UCSD-AML1 (cell line): ENCODE measurements at regions not wholly inside any gene's neighbourhood (a gene's known extent, or its start where the extent isn't known, plus 50 kb on each side); places are given as distances from the start of the nearest gene placed in this dataset.
"Not testable (repeated sequence)": the region's sequence is repeated elsewhere in the genome, so short reads cannot be mapped to it uniquely, and the experiment has no call there.

ENCODE experiments used
- DNase-seq: peaks from one replicate; lab custom pipeline; 2025; ENCODE audit not compliant: unreplicated experiment; lab: John Stamatoyannopoulos, UW

DNA sequence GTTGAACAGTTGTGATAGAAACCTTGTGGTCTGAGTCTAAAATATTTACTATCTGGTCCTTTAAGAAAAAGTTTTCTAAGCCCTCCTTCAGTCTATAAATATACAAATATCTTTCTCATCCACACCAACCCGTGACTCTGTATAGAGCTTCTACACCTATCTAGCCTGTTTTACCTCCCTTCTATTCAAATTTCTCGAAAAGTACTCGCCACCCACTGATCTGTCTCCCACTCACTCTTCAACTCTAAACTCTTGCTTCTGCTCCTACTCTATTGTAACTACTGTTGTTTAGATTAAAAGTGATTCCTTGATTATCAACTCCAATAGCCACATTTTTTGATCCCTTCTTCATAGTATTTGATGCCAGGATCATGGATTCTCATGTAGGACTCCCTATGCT lies 329.4 kb upstream of the MAN1A1 start:
- no peak for DNase-seq

DNA sequence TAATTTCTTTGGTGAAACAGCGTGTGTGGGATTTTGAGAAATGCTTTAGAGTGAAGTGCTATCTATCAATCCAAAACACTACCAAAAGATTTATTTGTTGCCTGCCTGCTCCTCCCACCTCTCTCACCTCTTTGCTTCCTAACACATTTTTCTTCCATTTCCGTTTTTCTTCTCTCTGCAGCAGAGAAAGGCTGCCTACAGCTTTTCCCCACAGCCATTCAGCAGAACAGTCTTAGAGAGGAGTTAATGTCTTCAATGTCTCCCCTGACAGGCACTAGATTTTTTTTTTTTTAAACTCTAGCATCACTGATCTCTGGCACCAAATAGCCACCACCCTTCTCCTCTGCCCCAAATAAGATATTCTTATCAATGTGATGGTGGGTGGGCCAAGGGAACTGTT lies 327.8 kb upstream of the MAN1A1 start:
- no peak for DNase-seq

- no peak for DNase-seq
Measured at GRCh38 chr6:119676961-119677360, 327.4 kb upstream of the MAN1A1 start.

GRCh38 chr6:119676230-119676629 lies 326.7 kb upstream of the MAN1A1 start:
- DNase-seq = no peak

GRCh38 chr6:119673741-119674140 lies 324.2 kb upstream of the MAN1A1 start:
- no peak for DNase-seq

- no peak for DNase-seq
Measured at GRCh38 chr6:119672725-119673124, 323.2 kb upstream of the MAN1A1 start.

GRCh38 chr6:119671105-119671504 lies 321.5 kb upstream of the MAN1A1 start:
- DNase-seq = no peak

DNA sequence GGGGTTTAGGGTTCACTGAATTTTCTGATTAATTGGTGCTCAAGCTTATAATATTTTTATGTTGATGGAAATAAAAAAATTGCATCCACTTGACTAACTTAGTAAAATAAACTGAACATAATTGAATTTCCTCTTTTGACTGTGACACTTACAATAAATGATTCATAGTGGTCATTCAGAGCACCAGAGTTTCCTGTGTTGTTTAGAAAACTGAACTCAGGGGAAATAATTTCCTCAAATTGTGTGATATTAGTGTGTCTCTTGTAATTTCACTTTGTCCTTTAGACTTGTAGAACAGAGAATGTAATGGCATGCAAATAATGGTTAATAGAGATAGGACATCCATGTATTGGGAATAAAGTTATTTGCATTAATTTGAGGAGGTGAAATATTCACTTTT lies 319.7 kb upstream of the MAN1A1 start:
- DNase-seq = no peak

DNA sequence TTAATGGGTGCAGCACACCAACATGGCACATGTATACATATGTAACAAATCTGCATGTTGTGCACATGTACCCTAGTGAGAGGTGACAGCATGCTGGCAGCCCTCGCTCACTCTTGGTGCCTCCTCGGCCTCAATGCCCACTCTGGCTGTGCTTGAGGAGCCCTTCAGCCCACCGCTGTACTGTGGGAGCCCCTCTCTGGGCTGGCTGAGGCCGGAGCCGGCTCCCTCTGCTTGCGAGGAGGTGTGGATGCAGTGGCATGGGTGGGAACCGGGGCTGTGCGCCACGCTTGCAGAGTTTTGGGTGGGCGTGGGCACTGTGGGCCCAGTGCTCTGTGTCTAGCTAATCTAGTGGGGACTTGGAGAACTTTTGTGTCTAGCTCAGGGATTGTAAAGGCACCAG lies 315.9 kb upstream of the MAN1A1 start:
- not testable (repeated sequence) for DNase-seq

DNA sequence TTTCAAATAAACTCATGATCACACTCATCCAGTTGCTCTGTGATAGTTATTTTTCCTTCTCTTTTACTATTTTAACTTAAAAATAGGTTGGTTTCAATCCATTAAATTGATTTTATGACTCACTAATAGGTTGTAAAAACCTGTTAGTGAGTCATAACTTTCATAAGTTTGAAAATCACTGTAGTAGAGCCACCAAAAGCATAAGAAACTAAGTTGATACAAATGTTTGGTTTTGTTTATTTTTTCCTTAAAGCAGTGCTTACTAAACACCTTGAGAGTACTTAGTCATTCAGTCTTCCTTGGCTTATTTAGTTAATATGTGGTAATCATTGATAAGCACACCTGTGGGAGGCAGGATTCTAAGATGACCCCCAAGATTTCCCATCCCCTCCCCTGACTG lies 312.1 kb upstream of the MAN1A1 start:
- no peak for DNase-seq

GRCh38 chr6:119661078-119661477 lies 311.5 kb upstream of the MAN1A1 start:
- no peak for DNase-seq

- no peak for DNase-seq
Measured at GRCh38 chr6:119658917-119659316, 309.4 kb upstream of the MAN1A1 start.

DNA sequence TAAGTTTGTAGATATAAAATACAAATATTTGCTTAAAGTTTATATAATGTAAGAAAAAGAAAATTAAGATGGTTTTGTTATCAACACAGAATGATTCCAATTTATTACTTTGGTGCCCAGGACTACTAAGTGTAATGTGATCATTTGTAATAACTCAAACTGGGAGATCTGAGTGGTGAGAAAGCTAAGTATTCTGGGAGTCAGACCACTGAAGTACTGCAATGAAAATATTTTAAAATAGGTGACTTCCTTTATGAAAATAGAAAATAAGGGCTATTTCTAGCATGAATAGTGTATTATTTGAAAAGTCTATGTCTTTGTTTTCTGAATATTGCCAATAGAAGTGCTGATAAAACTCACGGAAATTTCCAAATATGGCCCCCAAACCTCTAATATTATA lies 305.6 kb upstream of the MAN1A1 start:
- no peak for DNase-seq

GRCh38 chr6:119653329-119653728 lies 303.8 kb upstream of the MAN1A1 start:
- no peak for DNase-seq

- DNase-seq = no peak
Measured at GRCh38 chr6:119649531-119649930, 300.0 kb upstream of the MAN1A1 start.

DNA sequence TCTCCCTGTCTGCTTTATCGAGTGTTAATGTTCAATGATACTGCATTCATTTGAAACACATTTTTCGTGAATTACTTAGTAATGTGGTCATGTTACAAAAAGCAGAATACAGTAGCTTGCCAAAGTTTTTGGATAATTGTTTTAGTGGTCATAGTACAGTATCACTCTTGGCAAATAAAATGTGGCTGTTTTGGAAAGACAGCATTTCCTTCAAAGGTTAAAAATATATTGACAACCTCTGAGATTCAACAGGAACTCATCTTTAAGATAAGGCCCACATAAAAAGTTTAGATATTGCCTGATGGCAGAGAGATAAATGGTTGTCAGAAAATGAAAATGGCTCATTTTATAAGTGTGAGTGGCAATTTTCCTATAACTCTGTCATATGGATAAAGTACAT lies 297.7 kb upstream of the MAN1A1 start:
- no peak for DNase-seq

GRCh38 chr6:119643876-119644275 lies 294.3 kb upstream of the MAN1A1 start:
- no peak for DNase-seq

GRCh38 chr6:119637768-119638167 lies 288.2 kb upstream of the MAN1A1 start:
- no peak for DNase-seq

DNA sequence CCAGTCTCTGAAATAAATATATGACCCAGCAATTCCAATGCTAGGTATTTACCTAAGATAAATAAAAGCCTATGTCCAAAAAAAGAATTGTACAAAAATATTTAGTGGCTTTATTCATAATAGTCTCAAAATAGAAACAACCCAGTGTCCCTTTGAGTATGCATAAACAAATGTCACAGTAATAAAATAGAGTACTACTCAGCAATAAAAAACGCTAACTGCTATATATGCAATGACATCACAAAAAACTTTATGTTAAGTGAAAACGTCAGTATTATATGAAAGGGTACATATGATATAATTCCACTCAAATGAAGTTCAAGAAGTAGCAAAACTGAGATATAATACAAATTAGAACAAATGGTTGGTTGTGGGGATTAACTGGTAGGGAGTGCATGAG lies 286.5 kb upstream of the MAN1A1 start:
- no peak for DNase-seq

- DNase-seq = no peak
Measured at GRCh38 chr6:119633461-119633860, 283.9 kb upstream of the MAN1A1 start.

DNA sequence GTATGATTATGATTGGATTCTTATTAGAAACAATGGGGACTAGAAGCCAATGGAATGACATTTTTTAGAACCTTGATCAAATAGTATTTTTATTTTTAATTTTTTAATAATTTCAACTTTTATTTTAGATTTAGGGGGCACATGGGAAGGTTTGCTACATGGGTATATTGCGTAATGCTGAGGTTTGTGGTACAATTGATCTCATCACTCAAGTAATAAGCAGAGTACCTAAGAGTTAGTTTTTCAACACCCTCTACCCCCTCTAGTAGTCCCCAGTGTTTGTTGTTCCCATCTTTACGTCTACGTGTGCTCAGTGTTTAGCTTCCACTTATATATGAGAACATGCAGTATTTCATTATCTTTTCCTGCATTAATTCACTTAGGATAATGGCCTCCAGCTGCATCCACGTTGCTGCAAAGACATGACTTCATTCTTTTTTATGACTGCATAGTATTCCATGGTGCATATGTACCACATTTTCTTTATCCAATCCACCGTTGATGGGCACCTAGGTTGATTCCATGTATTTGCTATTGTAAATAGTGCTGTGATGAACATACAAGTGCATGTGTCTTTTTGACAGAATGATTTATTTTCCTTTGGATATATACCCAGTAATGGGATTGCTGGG lies 281.1 kb upstream of the MAN1A1 start:
- no peak for DNase-seq

GRCh38 chr6:119628691-119629594 lies 279.4 kb upstream of the MAN1A1 start:
- no peak for DNase-seq
